ENCODE measurements at regions not wholly inside any gene's neighbourhood (a gene's known extent, or its start where the extent isn't known, plus 50 kb on each side); places are given as distances from the start of the nearest gene placed in this dataset.

DNA sequence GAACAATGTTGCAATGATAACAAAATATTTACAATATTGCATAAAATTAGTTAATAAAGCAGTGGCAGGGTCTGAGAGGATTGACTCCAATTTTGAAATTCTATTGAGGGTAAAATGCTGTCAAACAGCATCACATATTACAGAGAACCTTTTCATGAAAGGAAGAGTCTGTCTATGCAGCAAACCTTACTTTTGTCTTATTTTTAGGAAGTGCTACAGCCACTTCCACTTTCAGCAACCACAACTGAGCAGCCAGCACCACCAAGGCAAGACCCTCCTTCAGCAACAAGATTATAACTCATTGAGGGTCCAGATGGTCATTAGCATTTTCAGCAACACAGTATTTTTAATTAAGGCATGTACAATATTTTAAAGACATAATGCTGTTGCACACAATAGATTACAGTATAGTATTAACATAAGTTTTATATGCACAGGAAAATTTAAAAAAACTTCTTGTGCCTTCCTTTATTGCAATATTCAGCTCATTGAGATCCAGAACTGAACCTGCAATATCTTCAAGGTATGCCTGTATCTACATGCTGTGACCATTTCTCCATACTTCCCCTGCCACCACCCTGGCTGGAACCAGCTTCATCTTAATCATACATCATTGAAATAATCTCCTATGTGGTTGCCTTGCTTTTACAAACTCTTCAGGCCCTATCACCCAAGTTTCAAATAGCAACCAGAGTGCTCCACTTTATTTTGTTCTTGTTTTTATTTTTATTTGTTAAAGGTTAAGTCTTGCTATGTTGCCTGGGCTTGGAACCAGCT is 711.2 kb downstream of the KCNA4 start:
- no peaks in the 10 kb centered on the region for H3K27me3 ChIP-seq (ENCODE audit: control insufficient read depth, insufficient read depth, low read length)
- POLR2A ChIA-PET = no interaction called here
- CTCF ChIA-PET = no interaction called here
- no peak overlapping the region for H3K4me3 ChIP-seq (ENCODE audit: low read depth, low read length)
- TF ChIP-seq, protein P1, sequence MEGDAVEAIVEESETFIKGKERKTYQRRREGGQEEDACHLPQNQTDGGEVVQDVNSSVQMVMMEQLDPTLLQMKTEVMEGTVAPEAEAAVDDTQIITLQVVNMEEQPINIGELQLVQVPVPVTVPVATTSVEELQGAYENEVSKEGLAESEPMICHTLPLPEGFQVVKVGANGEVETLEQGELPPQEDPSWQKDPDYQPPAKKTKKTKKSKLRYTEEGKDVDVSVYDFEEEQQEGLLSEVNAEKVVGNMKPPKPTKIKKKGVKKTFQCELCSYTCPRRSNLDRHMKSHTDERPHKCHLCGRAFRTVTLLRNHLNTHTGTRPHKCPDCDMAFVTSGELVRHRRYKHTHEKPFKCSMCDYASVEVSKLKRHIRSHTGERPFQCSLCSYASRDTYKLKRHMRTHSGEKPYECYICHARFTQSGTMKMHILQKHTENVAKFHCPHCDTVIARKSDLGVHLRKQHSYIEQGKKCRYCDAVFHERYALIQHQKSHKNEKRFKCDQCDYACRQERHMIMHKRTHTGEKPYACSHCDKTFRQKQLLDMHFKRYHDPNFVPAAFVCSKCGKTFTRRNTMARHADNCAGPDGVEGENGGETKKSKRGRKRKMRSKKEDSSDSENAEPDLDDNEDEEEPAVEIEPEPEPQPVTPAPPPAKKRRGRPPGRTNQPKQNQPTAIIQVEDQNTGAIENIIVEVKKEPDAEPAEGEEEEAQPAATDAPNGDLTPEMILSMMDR (IDR thresholded peaks at IDR 0.05; ENCODE audit: insufficient read depth, low read depth, low read length) = no peak
- no peaks in the 10 kb centered on the region for H3K36me3 ChIP-seq (ENCODE audit: control insufficient read depth, insufficient read depth, low read length)
- DNase-seq (ENCODE audit: low read depth) = no peak

DNA sequence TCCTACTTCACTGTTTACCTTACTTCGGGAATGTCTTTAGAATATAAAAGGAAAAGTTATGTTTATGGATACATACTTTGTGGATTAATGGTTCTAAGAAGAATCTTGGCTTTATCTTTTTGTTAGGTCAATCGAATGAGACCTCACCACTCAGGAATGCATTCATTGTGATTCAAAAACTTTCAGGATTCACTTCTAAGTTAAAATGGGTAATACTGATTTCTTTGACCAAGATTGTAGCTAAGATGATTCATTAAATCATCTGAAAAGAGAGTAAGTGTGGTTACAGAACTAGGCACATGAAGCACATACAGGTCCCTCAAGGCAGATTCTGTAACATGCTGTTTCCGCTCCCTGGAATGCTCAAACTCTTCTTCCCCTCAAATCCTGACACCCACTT is 716.4 kb downstream of the KCNA4 start:
- CTCF ChIA-PET = no interaction called here
- Histone ChIP-seq H3K4me3 (ENCODE audit: low read depth, low read length) (no peak overlapping the region), H3K36me3 (ENCODE audit: control insufficient read depth, insufficient read depth, low read length) (no peaks in the 10 kb centered on the region), H3K27me3 (ENCODE audit: control insufficient read depth, insufficient read depth, low read length) (no peaks in the 10 kb centered on the region)
- POLR2A ChIA-PET = no interaction called here
- TF ChIP-seq, protein P1 (IDR thresholded peaks at IDR 0.05; ENCODE audit: insufficient read depth, low read depth, low read length) = no peak
- DNase-seq (ENCODE audit: low read depth) = peak; percentile 66

DNA sequence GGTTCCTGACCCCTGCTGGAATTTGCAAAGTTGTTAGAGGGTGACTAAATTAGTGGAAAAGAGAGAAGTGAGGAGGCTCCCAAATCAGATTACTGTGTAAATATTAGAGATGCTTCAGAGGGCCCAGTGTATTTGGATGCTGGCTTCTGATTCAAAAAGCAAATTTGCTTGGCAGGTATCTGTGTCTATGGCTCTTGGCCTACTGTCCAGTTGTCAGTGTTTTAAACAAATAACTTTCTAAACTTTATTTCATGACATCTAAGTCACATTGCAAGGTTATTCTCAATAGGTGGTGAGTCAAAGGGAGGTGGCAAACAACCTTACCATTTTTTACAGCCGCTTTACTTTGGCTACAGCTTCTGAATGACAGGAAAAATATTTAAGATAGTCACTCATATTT is 720.1 kb downstream of the KCNA4 start:
- Histone ChIP-seq H3K27me3 (ENCODE audit: control insufficient read depth, insufficient read depth, low read length) (no peaks in the 10 kb centered on the region), H3K4me3 (ENCODE audit: low read depth, low read length) (no peak overlapping the region), H3K36me3 (ENCODE audit: control insufficient read depth, insufficient read depth, low read length) (no peaks in the 10 kb centered on the region)
- no peak for DNase-seq (ENCODE audit: low read depth)
- CTCF ChIA-PET = no interaction called here
- TF ChIP-seq, protein P1 (IDR thresholded peaks at IDR 0.05; ENCODE audit: insufficient read depth, low read depth, low read length) = no peak
- POLR2A ChIA-PET = interaction anchor here (0.7 kb wide), 1 partner anchor 462 kb away, joined by 3 read pairs; no protein-coding TSS in a partner anchor

DNA sequence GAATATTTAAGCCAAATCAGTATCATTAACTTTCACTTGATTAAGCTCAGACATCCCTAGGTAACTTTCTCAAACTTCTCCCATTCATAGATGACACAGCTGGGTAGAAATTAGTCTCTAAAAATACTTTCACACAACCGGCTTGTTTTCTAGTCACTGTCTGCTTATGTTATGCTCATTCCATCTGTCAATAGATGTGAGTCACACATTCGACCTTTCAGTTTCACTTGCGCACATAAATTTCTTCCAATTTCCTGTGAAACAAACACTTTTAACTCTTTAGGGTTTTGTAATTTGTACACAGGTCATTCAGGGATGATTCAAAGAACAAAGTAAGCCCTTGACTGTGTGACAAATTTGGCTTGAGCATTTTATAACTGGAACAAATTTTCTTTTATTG is 723.0 kb downstream of the KCNA4 start:
- TF ChIP-seq, protein P1 (IDR thresholded peaks at IDR 0.05; ENCODE audit: insufficient read depth, low read depth, low read length) = no peak
- CTCF ChIA-PET = interaction anchor here (1.9 kb wide), 1 partner anchor 21 kb away, joined by 8 read pairs; no protein-coding TSS in a partner anchor
- H3K36me3 ChIP-seq (ENCODE audit: control insufficient read depth, insufficient read depth, low read length) = no peaks in the 10 kb centered on the region
- no peak overlapping the region for H3K4me3 ChIP-seq (ENCODE audit: low read depth, low read length)
- DNase-seq (ENCODE audit: low read depth) = no peak
- no peaks in the 10 kb centered on the region for H3K27me3 ChIP-seq (ENCODE audit: control insufficient read depth, insufficient read depth, low read length)
- POLR2A ChIA-PET = no interaction called here

DNA sequence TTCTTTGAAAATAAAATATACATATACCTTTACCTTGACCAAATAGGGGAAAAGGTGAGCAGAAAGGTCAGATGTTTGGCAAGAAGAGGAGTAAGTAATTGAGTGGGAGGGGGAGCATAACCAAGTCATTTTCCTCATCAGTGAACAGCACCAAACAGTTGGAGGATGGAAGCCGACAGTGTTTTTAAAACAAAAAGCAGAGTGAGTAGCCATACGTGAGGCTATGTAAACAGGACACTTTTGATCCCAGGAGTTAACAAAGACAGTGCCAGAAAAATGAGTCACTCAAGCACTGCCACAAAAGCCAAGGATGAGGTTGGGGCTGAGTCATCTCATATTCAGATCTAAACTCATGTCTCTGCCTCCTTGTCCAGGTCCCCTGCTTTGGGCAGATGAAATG is 734.7 kb downstream of the KCNA4 start:
- peak; percentile 73 for DNase-seq (ENCODE audit: low read depth)
- Histone ChIP-seq H3K4me3 (ENCODE audit: low read depth, low read length) (no peak overlapping the region), H3K36me3 (ENCODE audit: control insufficient read depth, insufficient read depth, low read length) (no peaks in the 10 kb centered on the region), H3K27me3 (ENCODE audit: control insufficient read depth, insufficient read depth, low read length) (no peaks in the 10 kb centered on the region)
- TF ChIP-seq, protein P1 (IDR thresholded peaks at IDR 0.05; ENCODE audit: insufficient read depth, low read depth, low read length) = no peak
- POLR2A ChIA-PET = no interaction called here
- CTCF ChIA-PET = no interaction called here
